ENCODE measurements at regions not wholly inside any gene's neighbourhood (a gene's known extent, or its start where the extent isn't known, plus 50 kb on each side); places are given as distances from the start of the nearest gene placed in this dataset.

GRCh38 chr16:17843905-17844304, 373.1 kb upstream of the XYLT1 start:
- Histone ChIP-seq H3K4me3 (no peak overlapping the region), H3K27me3 (replicated peaks in 1 of 7) (no peaks in the 10 kb centered on the region), H3K9me3 (no peaks in the 10 kb centered on the region), H3K4me1 (no peaks in the 10 kb centered on the region), H3K27ac (no peak overlapping the region), H3K36me3 (no peaks in the 10 kb centered on the region)
- intact Hi-C loops (cut with DNase I; ENCODE audit: low total_unique reads): no loop called here
- no peak for DNase-seq
- WGBS, 5 donors: 82 to 94% (median 89%) methylated on average over 6 of the region's 6 CpGs
- TF ChIP-seq POLR2A (IDR thresholded peaks at IDR 0.05): no peak

GRCh38 chr16:17839907-17840306, 369.1 kb upstream of the XYLT1 start:
- H3K9me3 ChIP-seq: no peaks in the 10 kb centered on the region
- H3K4me3 ChIP-seq: no peak overlapping the region
- H3K4me1 ChIP-seq: no peaks in the 10 kb centered on the region
- WGBS, 5 donors: 58 to 70% (median 67%) methylated on average over 5 of the region's 5 CpGs
- no peaks in the 10 kb centered on the region for H3K36me3 ChIP-seq
- no peak for TF ChIP-seq CTCF (IDR thresholded peaks at IDR 0.05 in 8 of 11, conservative IDR thresholded peaks at IDR 0.05 in 3 of 11)
- no peak for TF ChIP-seq POLR2AphosphoS5 (IDR thresholded peaks at IDR 0.05)
- TF ChIP-seq POLR2A (IDR thresholded peaks at IDR 0.05): no peak
- intact Hi-C loops (cut with DNase I; ENCODE audit: low total_unique reads): no loop called here
- no peak for DNase-seq
- H3K27me3 ChIP-seq (replicated peaks in 1 of 7): peaks cover 0 to 5% (median 0%) of the 10 kb centered on the region in 7 donors
- no peak overlapping the region for H3K27ac ChIP-seq

- no peak for DNase-seq
- Histone ChIP-seq H3K27ac (no peak overlapping the region), H3K27me3 (replicated peaks in 1 of 7) (peaks cover 0 to 9% (median 0%) of the 10 kb centered on the region in 7 donors), H3K4me1 (no peaks in the 10 kb centered on the region), H3K9me3 (no peaks in the 10 kb centered on the region), H3K36me3 (no peaks in the 10 kb centered on the region), H3K4me3 (no peak overlapping the region)
- WGBS, 5 donors: 85 to 95% (median 89%) methylated on average over 9 of the region's 9 CpGs
- TF ChIP-seq POLR2AphosphoS5 (IDR thresholded peaks at IDR 0.05) (no peak), POLR2A (IDR thresholded peaks at IDR 0.05) (no peak), CTCF (IDR thresholded peaks at IDR 0.05 in 8 of 11, conservative IDR thresholded peaks at IDR 0.05 in 3 of 11) (no peak)
- intact Hi-C loops (cut with DNase I; ENCODE audit: low total_unique reads): no loop called here
Observed at GRCh38 chr16:17839272-17839671, 368.5 kb upstream of the XYLT1 start.

- intact Hi-C loops (cut with DNase I; ENCODE audit: low total_unique reads): no loop called here
- 74 to 83% (median 81%) methylated on average over 12 of the region's 12 CpGs for WGBS, 5 donors
- H3K36me3 ChIP-seq: no peaks in the 10 kb centered on the region
Observed at GRCh38 chr16:17836868-17837602, 366.3 kb upstream of the XYLT1 start.

More at GRCh38 chr16:17836868-17837602, 366.3 kb upstream of the XYLT1 start:
- no peak for DNase-seq
- no peaks in the 10 kb centered on the region for H3K4me1 ChIP-seq
- no peak overlapping the region for H3K4me3 ChIP-seq
- no peak for TF ChIP-seq POLR2A (IDR thresholded peaks at IDR 0.05)
- no peak for TF ChIP-seq POLR2AphosphoS5 (IDR thresholded peaks at IDR 0.05)
- TF ChIP-seq CTCF (IDR thresholded peaks at IDR 0.05 in 8 of 11, conservative IDR thresholded peaks at IDR 0.05 in 3 of 11): no peak
- H3K27ac ChIP-seq: no peak overlapping the region
- H3K27me3 ChIP-seq (replicated peaks in 1 of 7): peaks cover 0 to 9% (median 0%) of the 10 kb centered on the region in 7 donors
- H3K9me3 ChIP-seq: no peaks in the 10 kb centered on the region
